ENCODE measurements at regions not wholly inside any gene's neighbourhood (a gene's known extent, or its start where the extent isn't known, plus 50 kb on each side); places are given as distances from the start of the nearest gene placed in this dataset.

DNA sequence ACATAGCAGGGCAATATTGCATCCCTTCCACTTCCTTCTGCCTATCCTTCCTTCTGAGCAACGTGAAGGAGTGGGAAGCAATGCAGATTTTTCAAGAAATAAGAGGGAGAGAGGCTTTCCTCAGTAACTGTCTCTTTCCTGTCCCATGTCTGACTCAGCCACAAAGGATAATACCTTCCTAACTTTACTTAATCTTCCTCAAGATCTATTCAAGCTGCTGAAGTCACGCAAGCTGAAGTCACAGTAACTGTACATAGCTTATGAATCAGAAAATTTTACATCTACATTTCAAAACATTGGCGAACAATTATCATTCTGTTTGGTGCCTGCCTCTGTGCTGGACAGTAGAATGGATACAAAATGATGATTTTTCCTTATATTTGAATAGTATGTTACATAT, 86.4 kb upstream of the POU3F2 start:
- H3K36me3 ChIP-seq = no peaks in the 10 kb centered on the region
- no peak overlapping the region for H3K4me3 ChIP-seq
- ATAC-seq (ENCODE audit: insufficient number of reproducible peaks, low FRiP score, low read depth) (no peak), DNase-seq (ENCODE audit: low spot score) (no peak)
- H3K4me1 ChIP-seq (ENCODE audit: control insufficient read depth in 1 of 2, low read depth in 2 of 2) = no peaks in the 10 kb centered on the region
- no peak overlapping the region for H3K27ac ChIP-seq
- no peak for TF ChIP-seq CTCF (IDR thresholded peaks at IDR 0.05)
- no peaks in the 10 kb centered on the region for H3K9me3 ChIP-seq
- H3K27me3 ChIP-seq (replicated peaks; ENCODE audit: insufficient read depth) = no peaks in the 10 kb centered on the region

- H3K9me3 ChIP-seq = no peaks in the 10 kb centered on the region
- H3K36me3 ChIP-seq = no peaks in the 10 kb centered on the region
- no peak for ATAC-seq (ENCODE audit: insufficient number of reproducible peaks, low FRiP score, low read depth)
- no peaks in the 10 kb centered on the region for H3K4me1 ChIP-seq (ENCODE audit: control insufficient read depth in 1 of 2, low read depth in 2 of 2)
- no peak for DNase-seq (ENCODE audit: low spot score)
- no peaks in the 10 kb centered on the region for H3K27me3 ChIP-seq (replicated peaks; ENCODE audit: insufficient read depth)
- H3K27ac ChIP-seq = no peak overlapping the region
- TF ChIP-seq CTCF (IDR thresholded peaks at IDR 0.05) = no peak
- no peak overlapping the region for H3K4me3 ChIP-seq
Measured at GRCh38 chr6:98759459-98759858, 74.9 kb upstream of the POU3F2 start.

GRCh38 chr6:98764373-98764911, 69.9 kb upstream of the POU3F2 start:
- Histone ChIP-seq H3K4me3 (peak overlapping the region; percentile 43), H3K27ac (no peak overlapping the region), H3K9me3 (no peaks in the 10 kb centered on the region), H3K27me3 (replicated peaks; ENCODE audit: insufficient read depth) (no peaks in the 10 kb centered on the region), H3K4me1 (ENCODE audit: control insufficient read depth in 1 of 2, low read depth in 2 of 2) (no peaks in the 10 kb centered on the region), H3K36me3 (no peaks in the 10 kb centered on the region)
- no peak for DNase-seq (ENCODE audit: low spot score)
- TF ChIP-seq CTCF (IDR thresholded peaks at IDR 0.05) = no peak
- no peak for ATAC-seq (ENCODE audit: insufficient number of reproducible peaks, low FRiP score, low read depth)

DNA sequence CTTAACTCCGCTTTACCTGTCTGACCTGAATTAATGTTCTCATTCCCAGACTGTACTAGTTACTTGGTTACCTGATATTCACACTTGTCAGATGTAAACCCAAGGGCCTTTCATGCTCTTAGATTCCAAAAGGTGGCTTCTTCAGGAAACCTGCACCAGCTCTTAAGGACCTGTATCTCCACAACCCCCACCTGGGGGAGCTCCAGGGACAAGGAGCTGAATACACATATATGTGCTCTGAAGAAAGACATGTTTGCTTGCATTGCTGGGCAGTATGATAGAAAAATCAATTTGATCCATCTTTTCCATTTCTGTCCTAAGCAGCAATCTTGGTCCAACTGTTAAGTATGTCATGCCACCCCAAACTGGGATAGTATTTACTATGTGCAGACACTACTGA, 64.8 kb upstream of the POU3F2 start:
- H3K36me3 ChIP-seq = no peaks in the 10 kb centered on the region
- no peaks in the 10 kb centered on the region for H3K9me3 ChIP-seq
- H3K27ac ChIP-seq = no peak overlapping the region
- H3K4me3 ChIP-seq = no peak overlapping the region
- no peaks in the 10 kb centered on the region for H3K4me1 ChIP-seq (ENCODE audit: control insufficient read depth in 1 of 2, low read depth in 2 of 2)
- no peak for ATAC-seq (ENCODE audit: insufficient number of reproducible peaks, low FRiP score, low read depth)
- H3K27me3 ChIP-seq (replicated peaks; ENCODE audit: insufficient read depth) = no peaks in the 10 kb centered on the region
- DNase-seq (ENCODE audit: low spot score) = no peak
- no peak for TF ChIP-seq CTCF (IDR thresholded peaks at IDR 0.05)

GRCh38 chr6:98775205-98775604, 59.2 kb upstream of the POU3F2 start:
- TF ChIP-seq CTCF (IDR thresholded peaks at IDR 0.05) = no peak

More at GRCh38 chr6:98775205-98775604, 59.2 kb upstream of the POU3F2 start:
- Histone ChIP-seq H3K9me3 (no peaks in the 10 kb centered on the region), H3K36me3 (no peaks in the 10 kb centered on the region), H3K4me1 (ENCODE audit: control insufficient read depth in 1 of 2, low read depth in 2 of 2) (no peaks in the 10 kb centered on the region), H3K27ac (no peak overlapping the region), H3K27me3 (replicated peaks; ENCODE audit: insufficient read depth) (no peaks in the 10 kb centered on the region), H3K4me3 (no peak overlapping the region)
- DNase-seq (ENCODE audit: low spot score) = no peak
- ATAC-seq (ENCODE audit: insufficient number of reproducible peaks, low FRiP score, low read depth) = no peak
